K562 (cell line): ENCODE measurements at regions not wholly inside any gene's neighbourhood (a gene's known extent, or its start where the extent isn't known, plus 50 kb on each side); places are given as distances from the start of the nearest gene placed in this dataset.

Experiments
- CTCF ChIP-seq, 3 experiments: IDR thresholded peaks in 2 of 3; conservative IDR thresholded peaks in 1 of 3; 2 replicates each; pipeline ENCODE4 v1.5.1; 2011 to 2012; ENCODE audit warnings: low read length in 3 of 3, mild to moderate bottlenecking in 3 of 3, control low read depth in 2 of 3, improper control_type of control experiment in 1 of 3, inconsistent platforms in 1 of 3, low read depth in 1 of 3, mixed read lengths in 1 of 3, moderate library complexity in 1 of 3; ENCODE audit not compliant: insufficient read depth in 2 of 3
- E2F8 ChIP-seq: fragments of 450-650 bp; IDR thresholded peaks from 2 replicates; pipeline ENCODE4 v1.7.1; 2018; ENCODE audit warnings: mild to moderate bottlenecking, low read depth; ENCODE audit not compliant: partially characterized antibody
- NELFE ChIP-seq: IDR thresholded peaks from 2 replicates; pipeline ENCODE4 v1.6.1; 2011; ENCODE audit warnings: mild to moderate bottlenecking; ENCODE audit not compliant: insufficient read depth, insufficient read length
- NRF1 ChIP-seq, 2 experiments: fragments of 450-650 bp; IDR thresholded peaks in 1 of 2; conservative IDR thresholded peaks in 1 of 2; 2 replicates each; pipeline ENCODE4 v1.6.1; 2014; ENCODE audit warnings: mild to moderate bottlenecking in 2 of 2
- POLR2A ChIP-seq: fragments of 450-650 bp; conservative IDR thresholded peaks from 2 replicates; pipeline ENCODE4 v1.6.1; 2016
- TCF3 ChIP-seq: sonication (generic); formaldehyde crosslinking; IDR thresholded peaks from 2 replicates; pipeline ENCODE4 v1.4.0; 2020; ENCODE audit warnings: mild to moderate bottlenecking, missing genetic modification reagents
- U2AF2 ChIP-seq: fragments of 200-400 bp; formaldehyde crosslinking; optimal IDR thresholded peaks from 2 replicates; pipeline ENCODE3; 2017; ENCODE audit warnings: low read depth, mild to moderate bottlenecking, low read length
- ZNF24 ChIP-seq: fragments of 450-650 bp; IDR thresholded peaks from 2 replicates; pipeline ENCODE4 v1.6.1; 2016
- ZNF274 ChIP-seq: IDR thresholded peaks from 2 replicates; pipeline ENCODE4 v1.6.1; 2011; ENCODE audit warnings: low read depth, mild to moderate bottlenecking, low read length, moderate library complexity, borderline replicate concordance
- ZNF282 ChIP-seq: sonication (generic); formaldehyde crosslinking; IDR thresholded peaks from 2 replicates; pipeline ENCODE4 v1.8.1; 2023; ENCODE audit warnings: missing genetic modification reagents
- ZNF586 ChIP-seq: fragments of 450-650 bp; formaldehyde crosslinking; conservative IDR thresholded peaks from 2 replicates; pipeline ENCODE4 v1.4.0; 2020; ENCODE audit warnings: mild to moderate bottlenecking, moderate library complexity

GRCh38 chr20:52809003-52809402 lies 163.2 kb upstream of the TSHZ2 start:
- TF ChIP-seq NRF1 (conservative IDR thresholded peaks at IDR 0.05 in 1 of 2, IDR thresholded peaks at IDR 0.05 in 1 of 2) (no peak), TCF3 (no peak), POLR2A (no peak), ZNF274 (no peak), CTCF (IDR thresholded peaks at IDR 0.05 in 2 of 3, conservative IDR thresholded peaks at IDR 0.05 in 1 of 3; ENCODE audit: insufficient read depth in 2 of 3, low read depth in 1 of 3, low read length in 3 of 3) (no peak), ZNF24 (no peak), ZNF282 (CRISPR knock-in tag) (no peak), U2AF2 (no peak), ZNF586 (CRISPR knock-in tag) (no peak), E2F8 (no peak), NELFE (no peak)
